Progenitor cell of endocrine pancreas (in vitro differentiated cells): ENCODE measurements at regions not wholly inside any gene's neighbourhood (a gene's known extent, or its start where the extent isn't known, plus 50 kb on each side); places are given as distances from the start of the nearest gene placed in this dataset.

Experiments used
- DNase-seq: peaks from one replicate; pipeline ENCODE4 v3.0.0; 2021; ENCODE audit warnings: low spot score; ENCODE audit not compliant: unreplicated experiment
- H3K27ac Mint-ChIP-seq: 2 replicates; pipeline ENCODE4 v1.8.0; 2021; ENCODE audit warnings: mild to moderate bottlenecking, moderate library complexity, mixed read lengths
- H3K27me3 Mint-ChIP-seq: 2 replicates; pipeline ENCODE4 v1.8.0; 2021; ENCODE audit warnings: mixed read lengths
- H3K36me3 Mint-ChIP-seq: 2 replicates; pipeline ENCODE4 v1.8.0; 2022; ENCODE audit warnings: mixed read lengths; ENCODE audit not compliant: insufficient read depth
- H3K4me1 Mint-ChIP-seq: 2 replicates; pipeline ENCODE4 v1.8.0; 2021; ENCODE audit warnings: low read depth, mixed read lengths
- H3K4me3 Mint-ChIP-seq: 2 replicates; pipeline ENCODE4 v1.8.0; 2021; ENCODE audit warnings: low read depth, mild to moderate bottlenecking, moderate library complexity, mixed read lengths
- H3K9me3 Mint-ChIP-seq: 2 replicates; pipeline ENCODE4 v1.8.0; 2021; ENCODE audit warnings: low read depth, mixed read lengths
- TF ChIP-seq, protein P1 (sequence below): fragments of 200-600 bp; sonication (generic); IDR thresholded peaks from one replicate; pipeline ENCODE4 v1.5.0; 2021; ENCODE audit warnings: antibody characterized with exemption, mild to moderate bottlenecking; ENCODE audit not compliant: unreplicated experiment

GRCh38 chr6:156028335-156029131 lies 572.9 kb upstream of the NOX3 start:
- Mint-ChIP-seq H3K9me3 (peaks cover 30% of the 10 kb centered on the region), H3K27me3 (no peaks in the 10 kb centered on the region), H3K4me3 (no peak overlapping the region), H3K36me3 (peaks cover 4% of the 10 kb centered on the region), H3K27ac (no peak overlapping the region), H3K4me1 (peaks cover 6% of the 10 kb centered on the region)
- DNase-seq: no peak
- TF ChIP-seq, protein P1, sequence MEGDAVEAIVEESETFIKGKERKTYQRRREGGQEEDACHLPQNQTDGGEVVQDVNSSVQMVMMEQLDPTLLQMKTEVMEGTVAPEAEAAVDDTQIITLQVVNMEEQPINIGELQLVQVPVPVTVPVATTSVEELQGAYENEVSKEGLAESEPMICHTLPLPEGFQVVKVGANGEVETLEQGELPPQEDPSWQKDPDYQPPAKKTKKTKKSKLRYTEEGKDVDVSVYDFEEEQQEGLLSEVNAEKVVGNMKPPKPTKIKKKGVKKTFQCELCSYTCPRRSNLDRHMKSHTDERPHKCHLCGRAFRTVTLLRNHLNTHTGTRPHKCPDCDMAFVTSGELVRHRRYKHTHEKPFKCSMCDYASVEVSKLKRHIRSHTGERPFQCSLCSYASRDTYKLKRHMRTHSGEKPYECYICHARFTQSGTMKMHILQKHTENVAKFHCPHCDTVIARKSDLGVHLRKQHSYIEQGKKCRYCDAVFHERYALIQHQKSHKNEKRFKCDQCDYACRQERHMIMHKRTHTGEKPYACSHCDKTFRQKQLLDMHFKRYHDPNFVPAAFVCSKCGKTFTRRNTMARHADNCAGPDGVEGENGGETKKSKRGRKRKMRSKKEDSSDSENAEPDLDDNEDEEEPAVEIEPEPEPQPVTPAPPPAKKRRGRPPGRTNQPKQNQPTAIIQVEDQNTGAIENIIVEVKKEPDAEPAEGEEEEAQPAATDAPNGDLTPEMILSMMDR: no peak

GRCh38 chr6:156027248-156027626 lies 571.6 kb upstream of the NOX3 start:
- no peaks in the 10 kb centered on the region for H3K36me3 Mint-ChIP-seq
- H3K4me1 Mint-ChIP-seq: peaks cover 6% of the 10 kb centered on the region
- peaks cover 26% of the 10 kb centered on the region for H3K9me3 Mint-ChIP-seq
- no peaks in the 10 kb centered on the region for H3K27me3 Mint-ChIP-seq
- TF ChIP-seq, protein P1: no peak
- H3K4me3 Mint-ChIP-seq: no peak overlapping the region
- H3K27ac Mint-ChIP-seq: no peak overlapping the region
- no peak for DNase-seq

- Mint-ChIP-seq H3K4me3 (no peak overlapping the region), H3K36me3 (no peaks in the 10 kb centered on the region), H3K27ac (no peak overlapping the region), H3K27me3 (no peaks in the 10 kb centered on the region), H3K9me3 (peaks cover 23% of the 10 kb centered on the region), H3K4me1 (peaks cover 6% of the 10 kb centered on the region)
- TF ChIP-seq, protein P1: no peak
- DNase-seq: no peak
Observed at GRCh38 chr6:156026486-156027247, 571.0 kb upstream of the NOX3 start.

DNA sequence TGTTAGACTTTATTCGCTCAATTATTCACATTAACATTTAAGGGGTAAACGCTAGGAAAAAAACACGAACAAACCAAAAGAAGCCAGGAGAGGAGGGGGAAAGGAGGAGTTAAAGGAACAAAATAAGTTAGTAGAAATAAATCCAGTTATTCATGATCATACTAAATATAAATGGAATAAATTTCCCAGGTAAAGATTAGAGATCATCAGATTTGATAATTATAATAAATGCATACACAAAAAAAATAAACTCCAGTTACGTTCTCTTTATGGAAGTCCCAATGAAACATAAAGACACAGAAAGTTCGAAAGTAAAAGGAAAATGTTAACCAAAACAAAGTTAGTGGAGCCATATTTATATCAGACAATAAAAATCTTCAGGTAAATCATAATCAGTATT lies 568.7 kb upstream of the NOX3 start:
- Mint-ChIP-seq H3K9me3 (peaks cover 19% of the 10 kb centered on the region), H3K4me1 (peaks cover 6% of the 10 kb centered on the region), H3K4me3 (no peak overlapping the region), H3K36me3 (no peaks in the 10 kb centered on the region), H3K27ac (no peak overlapping the region), H3K27me3 (no peaks in the 10 kb centered on the region)
- no peak for DNase-seq
- TF ChIP-seq, protein P1: no peak

DNA sequence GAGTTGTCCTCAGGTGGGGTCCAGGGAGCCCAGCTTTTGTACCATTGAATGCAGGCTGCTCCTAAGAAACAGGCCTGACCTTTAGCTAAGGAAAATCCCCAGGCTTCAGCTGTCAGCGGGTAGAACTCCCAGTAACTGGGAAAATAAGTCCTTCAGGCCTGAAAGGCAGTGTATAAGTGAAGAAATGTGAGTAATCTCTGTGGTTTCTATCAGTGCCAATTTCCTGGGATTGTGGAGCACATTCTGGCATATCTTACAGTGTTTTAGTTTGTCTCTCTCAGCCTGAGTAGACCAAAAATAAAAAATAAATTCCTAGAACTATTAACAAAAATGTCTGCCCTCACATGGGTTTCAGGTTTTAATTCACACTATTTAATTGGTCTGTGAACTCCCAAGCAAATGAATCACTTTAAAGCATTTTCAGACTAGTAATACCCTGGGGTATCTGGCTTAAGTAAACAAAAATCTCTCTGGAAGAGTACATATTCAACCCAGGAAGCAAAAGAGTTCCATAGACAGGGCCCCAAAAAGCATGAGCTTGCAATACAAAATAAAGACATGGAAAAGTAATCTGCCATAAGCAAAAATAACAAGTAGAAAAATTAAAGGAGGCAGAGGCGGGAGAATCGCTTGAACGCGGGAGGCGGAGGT lies 566.2 kb upstream of the NOX3 start:
- no peaks in the 10 kb centered on the region for H3K36me3 Mint-ChIP-seq
- H3K27ac Mint-ChIP-seq: no peak overlapping the region
- no peak overlapping the region for H3K4me3 Mint-ChIP-seq
- DNase-seq: no peak
- peaks cover 19% of the 10 kb centered on the region for H3K9me3 Mint-ChIP-seq
- TF ChIP-seq, protein P1: no peak
- H3K27me3 Mint-ChIP-seq: no peaks in the 10 kb centered on the region
- H3K4me1 Mint-ChIP-seq: no peaks in the 10 kb centered on the region
